B cell (primary cell): ENCODE measurements at regions not wholly inside any gene's neighbourhood (a gene's known extent, or its start where the extent isn't known, plus 50 kb on each side); places are given as distances from the start of the nearest gene placed in this dataset.

Experiments
- ATAC-seq: fragments of 200-7000 bp; cut with Tn5 transposase; one replicate; pipeline ENCODE4 v1.10.0; 2021; ENCODE audit warnings: low read depth, mild to moderate bottlenecking, moderate number of reproducible peaks, moderate library complexity
- CTCF ChIA-PET: fragments of 350-600 bp; sonication (Branson Sonifier 250); formaldehyde crosslinking; loops from one replicate; lab custom pipeline; 2021; ENCODE audit warnings: antibody characterized with exemption, inconsistent platforms; lab: Charles Lee
- POLR2A ChIA-PET: fragments of 350-600 bp; sonication (Branson Sonifier 250); formaldehyde crosslinking; loops from one replicate; lab custom pipeline; 2021; ENCODE audit warnings: antibody characterized with exemption; lab: Charles Lee
- DNase-seq: peaks from one replicate; pipeline ENCODE4 v3.0.0; 2013
- H2AFZ ChIP-seq: 2 replicates; pipeline ENCODE4 v1.6.1; 2012; ENCODE audit warnings: mild to moderate bottlenecking, low read depth, low read length; ENCODE audit not compliant: insufficient read depth, poor library complexity, severe bottlenecking
- H3K27ac ChIP-seq, 2 donors: 1 replicate in 1 of 2; 2 replicates in 1 of 2; pipeline ENCODE4 v1.5.1; 2012 to 2013; ENCODE audit warnings: low read length in 2 of 2, mild to moderate bottlenecking in 2 of 2, moderate library complexity in 1 of 2
- H3K27me3 ChIP-seq, 4 experiments: fragments of 200-600 bp in 1 of 4; sonication (generic) in 1 of 4; replicated peaks in 1 of 4; 1 replicate in 2 of 4; 2 replicates in 2 of 4; pipeline versions ENCODE4 v1.6.1 to v1.7.0; 2013 to 2016; ENCODE audit warnings: low read length in 3 of 4, mild to moderate bottlenecking in 2 of 4, mixed read lengths in 1 of 4, moderate library complexity in 1 of 4; ENCODE audit not compliant: insufficient read depth in 4 of 4, control insufficient read depth in 3 of 4; ENCODE audit errors: control extremely low read depth in 1 of 4
- H3K36me3 ChIP-seq, 2 experiments: replicated peaks in 1 of 2; 1 replicate in 1 of 2; 2 replicates in 1 of 2; pipeline versions ENCODE4 v1.6.1 to v1.7.1; 2013; ENCODE audit warnings: low read length in 1 of 2; ENCODE audit not compliant: insufficient read depth in 2 of 2, control insufficient read depth in 1 of 2; ENCODE audit errors: control extremely low read depth in 1 of 2, extremely low read depth in 1 of 2
- H3K4me1 ChIP-seq, 2 donors: fragments of 200-600 bp in 1 of 2; sonication (generic) in 1 of 2; 1 replicate in 1 of 2; 2 replicates in 1 of 2; pipeline versions ENCODE4 v1.5.1 to v1.6.1; 2013 to 2017; ENCODE audit warnings: low read length in 2 of 2; ENCODE audit not compliant: control insufficient read depth in 2 of 2, insufficient read depth in 2 of 2
- H3K4me2 ChIP-seq: replicated peaks from 2 replicates; pipeline ENCODE3; 2012; ENCODE audit warnings: mild to moderate bottlenecking, low read depth, low read length; ENCODE audit not compliant: poor library complexity, severe bottlenecking
- H3K4me3 ChIP-seq, 5 experiments: fragments of 200-600 bp in 1 of 5; sonication (generic) in 1 of 5; 1 replicate in 3 of 5; 2 replicates in 2 of 5; pipeline versions ENCODE4 v1.5.1 to v1.7.0; 2011 to 2016; ENCODE audit warnings: low read length in 4 of 5, mild to moderate bottlenecking in 4 of 5, low read depth in 2 of 5, control low read depth in 1 of 5, moderate library complexity in 1 of 5; ENCODE audit not compliant: insufficient read depth in 1 of 5; ENCODE audit errors: control extremely low read depth in 1 of 5, extremely low read depth in 1 of 5
- H3K79me2 ChIP-seq: fragments of 200-600 bp; sonication (generic); one replicate; pipeline ENCODE4 v1.6.0; 2016; ENCODE audit warnings: low read length; ENCODE audit not compliant: control insufficient read depth, insufficient read depth
- H3K9ac ChIP-seq: fragments of 200-600 bp; sonication (generic); 2 replicates; pipeline ENCODE4 v1.6.1; 2017; ENCODE audit warnings: mild to moderate bottlenecking, low read length, moderate library complexity
- H3K9me3 ChIP-seq, 3 donors: one replicate each; pipeline versions ENCODE4 v1.6.1 to v1.7.1; 2013; ENCODE audit warnings: low read length in 2 of 3; ENCODE audit not compliant: control insufficient read depth in 2 of 3, insufficient read depth in 1 of 3; ENCODE audit errors: control extremely low read depth in 1 of 3
- H4K20me1 ChIP-seq: 2 replicates; pipeline ENCODE4 v1.6.0; 2012; ENCODE audit warnings: mild to moderate bottlenecking, low read length; ENCODE audit not compliant: insufficient read depth, control insufficient read depth, poor library complexity, severe bottlenecking
- H3K27ac Mint-ChIP-seq: one replicate; pipeline ENCODE4 v1.8.0; 2021; ENCODE audit warnings: mixed read lengths
- H3K27me3 Mint-ChIP-seq: one replicate; pipeline ENCODE4 v1.8.0; 2021; ENCODE audit warnings: mixed read lengths
- H3K4me1 Mint-ChIP-seq: one replicate; pipeline ENCODE4 v1.8.0; 2021; ENCODE audit warnings: mixed read lengths
- H3K4me3 Mint-ChIP-seq: one replicate; pipeline ENCODE4 v1.8.0; 2021; ENCODE audit warnings: mixed read lengths
- H3K9me3 Mint-ChIP-seq: one replicate; pipeline ENCODE4 v1.8.0; 2022; ENCODE audit warnings: mixed read lengths; ENCODE audit not compliant: insufficient read depth
- CTCF ChIP-seq: fragments of 200-600 bp; IDR thresholded peaks from one replicate; pipeline ENCODE4 v1.8.0; 2022; ENCODE audit warnings: antibody characterized with exemption, mild to moderate bottlenecking
- EZH2 ChIP-seq: IDR thresholded peaks from 2 replicates; pipeline ENCODE4 v1.6.1; 2012; ENCODE audit warnings: borderline replicate concordance, low read depth, mild to moderate bottlenecking, moderate library complexity, low read length; ENCODE audit not compliant: insufficient read depth, poor library complexity, severe bottlenecking
- WGBS: methylation state at CpG from one replicate; pipeline ENCODE4 v1.1.5; 2013; ENCODE audit warnings: missing lambda C conversion rate; ENCODE audit not compliant: insufficient coverage; 5-methylcytosine and 5-hydroxymethylcytosine counted together
- intact Hi-C: fragments of 100-400 bp; cut with micrococcal nuclease; formaldehyde crosslinking; loops from one replicate; pipeline ENCODE4 v1.10.0; 2022

- H3K4me3 Mint-ChIP-seq, result no peak overlapping the region
- no peak for ATAC-seq
- Histone ChIP-seq H3K27ac (no peak overlapping the region), H3K4me1 (no peaks in the 10 kb centered on the region), H2AFZ (no peak overlapping the region), H3K9me3 (no peaks in the 10 kb centered on the region), H3K79me2 (no peaks in the 10 kb centered on the region), H3K36me3 (no peaks in the 10 kb centered on the region), H4K20me1 (no peaks in the 10 kb centered on the region), H3K4me3 (no peak overlapping the region), H3K9ac (no peak overlapping the region), H3K27me3 (peaks cover 0 to 34% (median 20%) of the 10 kb centered on the region in 4 experiments), H3K4me2 (no peak overlapping the region)
- CTCF ChIA-PET, result no interaction called here
- no peaks in the 10 kb centered on the region for H3K4me1 Mint-ChIP-seq
- POLR2A ChIA-PET, result no interaction called here
- no peaks in the 10 kb centered on the region for H3K9me3 Mint-ChIP-seq
- intact Hi-C loops, result no loop called here
- no peak overlapping the region for H3K27ac Mint-ChIP-seq
- TF ChIP-seq EZH2 (no peak), CTCF (no peak)
- DNase-seq, result no peak
- WGBS, result 94% methylated on average over 10 of the region's 12 CpGs
- peaks cover 71% of the 10 kb centered on the region for H3K27me3 Mint-ChIP-seq
Measured at GRCh38 chr7:28311670-28312069, 100.6 kb upstream of the CREB5 start.

DNA sequence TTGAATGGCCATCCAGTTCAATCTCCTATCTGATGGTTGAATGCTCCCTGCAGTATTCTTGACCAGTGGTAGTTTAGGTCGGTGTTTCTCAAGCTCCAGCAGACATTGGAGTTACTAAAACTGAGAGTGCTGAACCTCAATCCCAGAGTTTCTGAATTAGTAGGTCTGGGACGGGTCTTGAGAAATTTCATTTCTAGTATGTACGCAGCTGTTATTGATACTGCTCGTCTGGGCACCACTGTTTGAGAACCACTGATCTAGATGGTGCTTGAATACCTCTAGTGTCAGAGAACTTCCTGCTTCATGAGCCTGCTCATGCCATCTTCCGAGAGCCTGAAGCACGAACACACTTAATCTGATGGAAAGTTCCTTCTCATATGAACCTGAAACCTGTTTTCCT lies 99.4 kb upstream of the CREB5 start:
- 83% methylated on average over 3 of the region's 6 CpGs for whole genome bisulfite sequencing
- H3K27me3 ChIP-seq, result peaks cover 0 to 34% (median 25%) of the 10 kb centered on the region in 4 experiments
- ATAC-seq (no peak), DNase-seq (no peak)
- no peaks in the 10 kb centered on the region for H3K4me1 ChIP-seq
- no peaks in the 10 kb centered on the region for H3K9me3 ChIP-seq
- H3K9ac ChIP-seq, result no peak overlapping the region
- POLR2A ChIA-PET, result no interaction called here
- no peaks in the 10 kb centered on the region for H3K36me3 ChIP-seq
- H4K20me1 ChIP-seq, result no peaks in the 10 kb centered on the region
- H3K4me2 ChIP-seq, result no peak overlapping the region
- H3K79me2 ChIP-seq, result no peaks in the 10 kb centered on the region
- intact Hi-C loops, result no loop called here
- TF ChIP-seq EZH2 (no peak), CTCF (no peak)
- no peak overlapping the region for H3K4me3 ChIP-seq
- H2AFZ ChIP-seq, result no peak overlapping the region
- Mint-ChIP-seq H3K4me3 (no peak overlapping the region), H3K27ac (no peak overlapping the region), H3K4me1 (no peaks in the 10 kb centered on the region), H3K27me3 (peaks cover 72% of the 10 kb centered on the region), H3K9me3 (no peaks in the 10 kb centered on the region)
- H3K27ac ChIP-seq, result no peak overlapping the region
- CTCF ChIA-PET, result no interaction called here
